ENCODE measurements at regions not wholly inside any gene's neighbourhood (a gene's known extent, or its start where the extent isn't known, plus 50 kb on each side); places are given as distances from the start of the nearest gene placed in this dataset.

DNA sequence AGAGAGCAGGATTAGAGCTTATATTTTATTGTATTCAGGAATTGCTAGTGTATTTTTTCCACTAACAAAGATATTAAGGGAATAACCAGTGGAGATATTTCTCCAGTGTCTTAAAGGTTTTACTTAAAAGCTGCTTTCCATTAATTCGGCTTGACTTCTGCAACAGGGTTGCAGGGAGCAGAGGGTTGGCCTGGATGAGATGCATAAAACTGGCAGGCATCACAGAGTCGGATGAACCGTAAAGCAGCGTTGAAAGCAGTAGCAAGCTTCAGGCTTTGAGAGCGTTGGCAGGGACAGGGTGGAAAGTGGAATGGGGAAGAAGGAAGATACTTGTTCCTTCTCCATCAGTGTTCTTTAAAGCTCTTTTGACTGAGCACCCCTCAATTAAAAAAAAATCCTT, 237.2 kb downstream of the LMO4 start:
- peaks cover 0 to 3% (median 0%) of the 10 kb centered on the region in 3 donors for H3K36me3 Mint-ChIP-seq
- H3K9me3 Mint-ChIP-seq = peaks cover 0 to 2% (median 0%) of the 10 kb centered on the region in 6 donors
- no peaks in the 10 kb centered on the region for H3K4me1 Mint-ChIP-seq
- peaks cover 0 to 4% (median under 1%) of the 10 kb centered on the region in 3 donors for H3K27me3 Mint-ChIP-seq (ENCODE audit: low read depth in 3 of 3)
- DNase-seq = no peak
- no peak overlapping the region for H3K4me3 Mint-ChIP-seq
- no peak overlapping the region for H3K27ac Mint-ChIP-seq

DNA sequence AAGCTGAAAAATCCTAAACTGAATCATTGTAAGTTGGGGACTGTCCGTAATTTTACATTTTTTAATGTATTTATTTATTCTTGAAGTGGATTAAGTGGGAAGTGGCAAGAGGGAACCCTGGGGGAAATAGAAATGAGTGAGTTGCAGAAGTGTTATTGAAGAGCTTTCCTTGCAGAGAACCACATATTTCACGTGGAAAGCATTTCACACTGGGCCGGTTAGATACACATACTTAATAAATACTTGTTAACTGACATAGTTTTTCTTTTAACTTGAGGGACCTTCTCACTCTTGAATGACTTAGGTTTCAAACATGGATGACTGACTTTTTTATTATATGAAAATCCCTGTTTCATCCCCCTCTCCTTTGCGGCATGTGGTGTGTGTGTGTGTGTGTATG, 239.3 kb downstream of the LMO4 start:
- no peaks in the 10 kb centered on the region for H3K4me1 Mint-ChIP-seq
- no peak for DNase-seq
- peaks cover 0 to 4% (median 0%) of the 10 kb centered on the region in 6 donors for H3K9me3 Mint-ChIP-seq
- peaks cover 0 to 4% (median 0%) of the 10 kb centered on the region in 3 donors for H3K36me3 Mint-ChIP-seq
- no peak overlapping the region for H3K4me3 Mint-ChIP-seq
- H3K27me3 Mint-ChIP-seq (ENCODE audit: low read depth in 3 of 3) = peaks cover 0 to 4% (median 1%) of the 10 kb centered on the region in 3 donors
- no peak overlapping the region for H3K27ac Mint-ChIP-seq

DNA sequence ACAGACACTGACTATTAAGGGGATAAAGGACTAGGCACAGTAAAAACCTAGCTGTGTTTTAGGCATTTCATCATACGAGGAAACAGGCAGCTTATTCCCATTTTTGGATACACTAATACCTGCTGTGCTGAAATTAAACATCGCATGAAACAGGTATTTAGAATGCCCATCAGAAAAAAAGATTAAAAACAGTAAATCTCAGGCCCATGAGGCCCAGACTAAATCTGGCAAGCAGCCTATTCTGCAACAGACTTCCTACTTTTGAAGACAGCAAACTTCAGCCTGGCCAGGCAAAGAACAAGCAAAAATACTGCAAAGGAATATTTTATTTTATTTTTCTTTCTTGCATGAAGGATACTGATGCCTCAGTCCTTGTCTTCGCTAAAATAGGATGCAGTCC, 240.2 kb downstream of the LMO4 start:
- Mint-ChIP-seq H3K27me3 (ENCODE audit: low read depth in 3 of 3) (peaks cover 0 to 3% (median 1%) of the 10 kb centered on the region in 3 donors), H3K27ac (no peak overlapping the region), H3K4me3 (no peak overlapping the region), H3K9me3 (peaks cover 0 to 4% (median 0%) of the 10 kb centered on the region in 6 donors), H3K36me3 (peaks cover 0 to 4% (median 0%) of the 10 kb centered on the region in 3 donors), H3K4me1 (no peaks in the 10 kb centered on the region)
- no peak for DNase-seq

DNA sequence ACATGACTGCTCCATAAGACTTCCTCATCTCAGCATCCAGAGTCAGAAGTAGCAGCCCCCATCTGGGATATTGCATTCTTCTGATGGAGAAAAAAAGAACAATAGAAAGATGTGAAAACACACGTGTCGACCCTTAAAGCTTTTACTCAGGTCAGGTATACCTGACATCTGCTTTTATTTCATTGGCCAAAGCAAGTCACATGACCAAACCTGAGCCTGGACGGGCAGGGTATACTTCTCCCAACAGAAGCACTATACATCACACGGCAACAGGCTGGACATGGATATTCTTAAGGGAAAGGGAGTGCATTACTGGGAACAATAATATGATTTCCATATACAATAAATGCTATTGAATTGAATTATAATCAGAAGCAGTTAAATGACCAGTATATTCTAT, 243.3 kb downstream of the LMO4 start:
- Mint-ChIP-seq H3K4me1 (no peaks in the 10 kb centered on the region), H3K27ac (no peak overlapping the region), H3K36me3 (peaks cover 0 to 4% (median 0%) of the 10 kb centered on the region in 3 donors), H3K4me3 (no peak overlapping the region), H3K27me3 (ENCODE audit: low read depth in 3 of 3) (peaks cover 0 to 4% (median 1%) of the 10 kb centered on the region in 3 donors), H3K9me3 (peaks cover 0 to 4% (median 0%) of the 10 kb centered on the region in 6 donors)
- DNase-seq = no peak

DNA sequence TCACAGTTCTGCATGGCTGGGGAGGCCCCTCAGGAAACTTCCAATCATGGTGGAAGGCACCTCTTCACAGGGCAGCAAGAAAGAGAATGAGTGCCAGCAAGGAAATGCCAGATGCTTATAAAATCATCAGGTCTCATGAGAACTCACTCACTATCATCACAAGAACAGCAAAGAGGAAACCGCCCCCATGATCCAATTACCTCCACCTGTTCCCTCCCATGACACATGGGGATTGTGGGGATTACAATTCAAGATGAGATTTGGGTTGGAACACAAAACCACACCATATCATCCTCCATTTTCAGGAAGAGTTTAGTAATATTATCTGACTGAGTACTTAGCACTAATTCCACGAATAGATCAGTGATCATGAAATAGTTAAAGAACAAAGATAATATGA, 244.2 kb downstream of the LMO4 start:
- H3K36me3 Mint-ChIP-seq = peaks cover 0 to 4% (median 0%) of the 10 kb centered on the region in 3 donors
- H3K4me3 Mint-ChIP-seq = no peak overlapping the region
- no peak overlapping the region for H3K27ac Mint-ChIP-seq
- no peak for DNase-seq
- H3K4me1 Mint-ChIP-seq = no peaks in the 10 kb centered on the region
- peaks cover 0 to 2% (median 0%) of the 10 kb centered on the region in 6 donors for H3K9me3 Mint-ChIP-seq
- H3K27me3 Mint-ChIP-seq (ENCODE audit: low read depth in 3 of 3) = peaks cover 0 to 5% (median 1%) of the 10 kb centered on the region in 3 donors

DNA sequence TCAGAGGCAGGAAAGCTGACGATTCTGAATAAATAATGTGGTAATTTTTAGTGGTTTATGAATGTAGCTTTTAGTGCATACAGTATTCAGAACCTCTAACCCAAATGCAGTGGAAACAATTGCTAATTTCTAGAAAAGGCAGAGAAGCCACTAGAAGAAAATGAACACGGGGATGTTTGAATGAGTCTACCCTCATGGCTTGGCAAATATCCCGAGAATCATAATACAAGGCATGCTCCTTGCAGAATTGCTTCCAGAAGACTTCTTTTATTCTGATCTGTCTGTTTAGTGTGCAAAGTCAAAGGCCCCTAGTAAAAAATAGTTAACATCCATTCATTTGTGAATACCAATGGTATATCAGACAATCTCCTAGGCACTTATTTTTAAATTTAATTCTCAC, 246.8 kb downstream of the LMO4 start:
- Mint-ChIP-seq H3K36me3 (peaks cover 0 to 4% (median 0%) of the 10 kb centered on the region in 3 donors), H3K4me1 (no peaks in the 10 kb centered on the region), H3K9me3 (peaks cover 0 to 2% (median 0%) of the 10 kb centered on the region in 6 donors), H3K4me3 (no peak overlapping the region), H3K27me3 (ENCODE audit: low read depth in 3 of 3) (peaks cover 0 to 5% (median 3%) of the 10 kb centered on the region in 3 donors), H3K27ac (no peak overlapping the region)
- no peak for DNase-seq

DNA sequence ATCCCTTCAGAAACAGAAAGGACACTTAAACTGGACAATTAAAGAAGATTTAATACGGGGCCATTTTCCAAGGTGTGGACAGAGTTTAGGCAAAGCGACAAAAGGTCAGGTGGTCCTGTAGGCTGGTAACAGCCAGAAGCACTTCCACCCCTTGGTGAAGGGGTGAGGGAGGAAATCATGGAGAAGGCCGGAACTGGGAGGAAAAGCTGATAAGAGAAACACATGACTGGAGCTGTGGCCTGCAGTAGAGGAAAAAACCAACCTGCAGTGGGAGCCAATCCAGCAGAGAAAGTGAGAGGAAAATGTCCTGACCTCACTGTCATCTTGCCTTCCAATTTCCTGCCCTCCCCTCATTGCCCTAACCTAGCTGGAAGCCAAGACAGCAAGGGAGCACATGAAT, 249.8 kb downstream of the LMO4 start:
- no peaks in the 10 kb centered on the region for H3K4me1 Mint-ChIP-seq
- no peaks in the 10 kb centered on the region for H3K9me3 Mint-ChIP-seq
- no peak overlapping the region for H3K4me3 Mint-ChIP-seq
- DNase-seq = no peak
- H3K27me3 Mint-ChIP-seq (ENCODE audit: low read depth in 3 of 3) = peaks cover 0 to 5% (median 1%) of the 10 kb centered on the region in 3 donors
- H3K27ac Mint-ChIP-seq = no peak overlapping the region
- no peaks in the 10 kb centered on the region for H3K36me3 Mint-ChIP-seq

DNA sequence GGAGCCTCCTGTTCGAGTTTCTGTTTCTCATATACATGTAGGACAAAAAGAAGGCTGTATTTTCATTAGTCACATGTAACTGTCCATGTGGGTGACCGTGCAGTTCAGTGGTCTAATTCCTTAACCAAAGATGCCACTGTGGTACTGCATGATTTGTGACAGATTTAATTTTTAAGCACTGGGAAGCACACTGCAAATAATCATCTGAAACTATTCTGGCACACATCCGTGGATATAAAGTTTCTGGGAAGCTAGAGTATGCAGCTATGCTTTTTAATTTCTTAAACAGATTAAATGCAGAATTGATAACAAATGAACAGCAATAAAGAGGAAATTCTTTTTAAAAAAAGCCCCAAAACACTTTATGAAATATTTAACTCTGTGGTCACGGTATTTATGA, 254.8 kb downstream of the LMO4 start:
- DNase-seq = no peak
- no peak overlapping the region for H3K4me3 Mint-ChIP-seq
- no peaks in the 10 kb centered on the region for H3K9me3 Mint-ChIP-seq
- H3K4me1 Mint-ChIP-seq = no peaks in the 10 kb centered on the region
- no peaks in the 10 kb centered on the region for H3K36me3 Mint-ChIP-seq
- H3K27ac Mint-ChIP-seq = no peak overlapping the region
- H3K27me3 Mint-ChIP-seq (ENCODE audit: low read depth in 3 of 3) = peaks cover 0 to 7% (median 1%) of the 10 kb centered on the region in 3 donors

DNA sequence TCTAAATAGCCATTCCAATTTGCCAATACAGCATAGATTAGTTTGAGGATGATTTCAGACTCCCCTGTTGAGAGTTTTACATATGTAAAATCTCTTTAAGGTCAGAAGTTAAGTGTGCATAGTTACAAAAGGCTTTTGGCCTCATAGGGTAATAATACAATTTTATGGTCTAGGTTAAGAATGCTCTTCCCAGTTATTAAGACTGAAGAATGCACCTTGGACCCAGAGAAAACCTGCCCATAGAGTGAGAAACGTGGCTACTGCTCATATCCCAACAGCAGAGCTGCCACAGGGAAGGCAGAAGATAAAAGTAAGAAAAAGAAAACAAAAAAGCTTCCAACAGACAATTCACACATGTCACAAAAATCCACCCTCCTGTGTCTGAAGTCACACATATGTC, 255.9 kb downstream of the LMO4 start:
- no peaks in the 10 kb centered on the region for H3K36me3 Mint-ChIP-seq
- H3K27me3 Mint-ChIP-seq (ENCODE audit: low read depth in 3 of 3) = peaks cover 0 to 7% (median 0%) of the 10 kb centered on the region in 3 donors
- no peak for DNase-seq
- H3K4me3 Mint-ChIP-seq = no peak overlapping the region
- no peaks in the 10 kb centered on the region for H3K4me1 Mint-ChIP-seq
- H3K27ac Mint-ChIP-seq = no peak overlapping the region
- H3K9me3 Mint-ChIP-seq = no peaks in the 10 kb centered on the region

DNA sequence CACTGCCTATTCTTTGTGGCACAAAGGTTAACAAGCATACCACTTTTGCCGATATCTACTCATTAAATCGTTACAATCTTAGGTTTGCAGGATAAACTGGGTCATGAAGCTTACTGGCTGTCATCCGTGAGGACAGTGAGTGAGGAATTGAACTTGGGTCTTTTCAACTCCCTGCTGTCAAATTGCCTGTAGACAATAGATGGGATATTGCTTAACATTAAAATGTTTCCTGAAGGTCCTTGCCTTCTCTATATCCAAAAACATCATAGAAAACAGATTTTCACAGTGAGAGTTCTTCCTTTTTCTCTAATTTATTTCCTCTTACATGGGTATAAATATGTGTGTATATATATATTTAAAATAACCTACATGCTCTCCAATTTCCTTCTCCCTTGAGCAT, 257.8 kb downstream of the LMO4 start:
- peaks cover 0 to 7% (median 0%) of the 10 kb centered on the region in 3 donors for H3K27me3 Mint-ChIP-seq (ENCODE audit: low read depth in 3 of 3)
- H3K4me3 Mint-ChIP-seq = no peak overlapping the region
- no peaks in the 10 kb centered on the region for H3K9me3 Mint-ChIP-seq
- no peak for DNase-seq
- H3K36me3 Mint-ChIP-seq = no peaks in the 10 kb centered on the region
- H3K4me1 Mint-ChIP-seq = no peaks in the 10 kb centered on the region
- H3K27ac Mint-ChIP-seq = no peak overlapping the region

DNA sequence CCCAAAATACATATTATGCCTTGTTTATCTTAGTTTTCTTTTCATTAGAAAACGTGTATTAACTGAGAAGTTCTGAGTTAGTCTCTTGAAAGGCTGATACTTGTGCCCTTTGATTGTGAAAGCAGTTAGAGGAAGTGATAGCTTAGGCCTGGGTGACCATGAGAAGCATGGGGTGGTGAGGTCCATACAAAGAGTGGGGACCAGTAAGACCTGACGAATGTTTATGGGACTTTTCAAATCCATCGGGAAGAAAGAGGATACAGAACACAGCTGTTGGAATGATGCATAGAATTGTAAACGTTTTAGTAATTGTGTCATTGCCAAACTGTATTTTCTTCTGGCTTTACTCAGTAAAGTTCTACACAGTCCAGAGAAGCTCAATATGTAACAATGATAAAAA, 259.8 kb downstream of the LMO4 start:
- no peak overlapping the region for H3K4me3 Mint-ChIP-seq
- H3K9me3 Mint-ChIP-seq = no peaks in the 10 kb centered on the region
- H3K4me1 Mint-ChIP-seq = no peaks in the 10 kb centered on the region
- no peak overlapping the region for H3K27ac Mint-ChIP-seq
- no peaks in the 10 kb centered on the region for H3K36me3 Mint-ChIP-seq
- DNase-seq = no peak
- peaks cover 0 to 7% (median 0%) of the 10 kb centered on the region in 3 donors for H3K27me3 Mint-ChIP-seq (ENCODE audit: low read depth in 3 of 3)

DNA sequence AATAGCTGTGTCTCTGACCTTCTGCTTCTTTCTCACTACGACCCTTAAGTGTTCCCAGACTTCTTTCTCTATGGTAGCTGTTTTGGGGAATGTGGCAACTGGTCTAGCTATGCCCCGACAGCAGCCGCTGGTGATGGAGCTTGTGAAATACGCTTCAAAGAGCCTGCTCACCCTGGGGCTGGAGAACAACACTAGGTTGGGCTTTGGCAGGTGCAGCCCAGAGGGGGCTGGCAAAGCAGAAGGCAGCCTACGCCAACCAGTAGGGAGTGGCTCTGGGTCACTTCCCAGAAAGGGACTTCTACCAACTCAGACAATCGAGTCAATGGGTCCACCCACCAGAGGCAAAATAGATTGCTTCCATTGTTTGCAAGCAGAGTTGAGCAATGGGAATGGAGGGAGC, 262.8 kb downstream of the LMO4 start:
- Mint-ChIP-seq H3K4me1 (no peaks in the 10 kb centered on the region), H3K4me3 (no peak overlapping the region), H3K36me3 (no peaks in the 10 kb centered on the region), H3K9me3 (no peaks in the 10 kb centered on the region), H3K27me3 (ENCODE audit: low read depth in 3 of 3) (no peaks in the 10 kb centered on the region), H3K27ac (no peak overlapping the region)
- no peak for DNase-seq

DNA sequence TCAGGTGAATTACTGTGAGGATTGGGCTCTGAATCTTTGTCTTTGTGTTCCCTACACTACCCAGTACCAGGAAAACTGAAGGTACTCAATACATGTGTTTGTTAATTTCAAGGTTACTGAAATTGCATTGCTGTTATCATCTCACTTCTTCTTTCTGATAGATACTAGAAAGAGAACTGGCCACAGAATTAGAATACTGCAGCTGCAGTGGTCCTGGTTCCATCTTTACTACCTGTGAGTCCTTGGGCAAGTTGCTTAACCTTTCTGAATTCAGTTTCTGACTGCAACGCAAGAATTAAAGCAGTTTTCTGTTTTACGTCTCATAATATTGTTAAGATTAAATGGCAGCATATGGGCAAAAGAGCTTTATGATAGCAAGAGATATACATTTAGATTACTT, 263.5 kb downstream of the LMO4 start:
- H3K27ac Mint-ChIP-seq = no peak overlapping the region
- no peak overlapping the region for H3K4me3 Mint-ChIP-seq
- peaks cover 0 to 2% (median 0%) of the 10 kb centered on the region in 3 donors for H3K36me3 Mint-ChIP-seq
- no peak for DNase-seq
- no peaks in the 10 kb centered on the region for H3K27me3 Mint-ChIP-seq (ENCODE audit: low read depth in 3 of 3)
- H3K9me3 Mint-ChIP-seq = no peaks in the 10 kb centered on the region
- H3K4me1 Mint-ChIP-seq = no peaks in the 10 kb centered on the region

DNA sequence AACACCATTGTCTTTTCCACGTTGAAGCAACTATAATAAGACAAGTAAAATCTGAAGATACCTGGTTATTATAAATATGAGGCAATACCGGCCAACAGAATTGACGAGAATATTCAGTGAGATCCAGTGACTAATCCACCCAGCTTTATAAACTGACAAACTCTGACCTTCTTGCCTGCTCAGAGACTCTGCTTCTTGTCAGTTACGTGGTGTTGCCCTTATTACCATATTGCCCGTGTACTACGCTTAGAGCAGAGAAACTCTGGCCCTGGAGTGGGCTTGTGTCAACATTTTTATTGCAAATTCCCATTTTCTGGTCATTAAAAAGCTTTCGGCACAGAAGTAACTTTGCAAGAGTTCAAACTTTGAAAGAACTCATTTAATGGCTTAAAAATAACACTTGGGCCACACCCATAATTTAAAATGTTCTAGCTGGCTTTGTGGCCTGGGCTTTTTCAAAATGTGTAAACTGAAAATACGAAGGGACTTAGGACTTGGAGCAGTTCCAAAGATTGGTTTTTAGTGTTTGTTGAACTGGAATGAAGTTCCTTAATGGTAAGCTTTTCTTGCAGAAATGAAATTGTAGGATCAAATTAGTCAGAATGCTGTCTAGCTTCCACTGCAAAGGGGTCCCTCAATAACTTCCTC, 266.2 kb downstream of the LMO4 start:
- Mint-ChIP-seq H3K27me3 (ENCODE audit: low read depth in 3 of 3) (no peaks in the 10 kb centered on the region), H3K36me3 (peaks cover 0 to 4% (median 0%) of the 10 kb centered on the region in 3 donors), H3K27ac (no peak overlapping the region), H3K9me3 (no peaks in the 10 kb centered on the region), H3K4me3 (no peak overlapping the region), H3K4me1 (no peaks in the 10 kb centered on the region)
- DNase-seq = no peak

DNA sequence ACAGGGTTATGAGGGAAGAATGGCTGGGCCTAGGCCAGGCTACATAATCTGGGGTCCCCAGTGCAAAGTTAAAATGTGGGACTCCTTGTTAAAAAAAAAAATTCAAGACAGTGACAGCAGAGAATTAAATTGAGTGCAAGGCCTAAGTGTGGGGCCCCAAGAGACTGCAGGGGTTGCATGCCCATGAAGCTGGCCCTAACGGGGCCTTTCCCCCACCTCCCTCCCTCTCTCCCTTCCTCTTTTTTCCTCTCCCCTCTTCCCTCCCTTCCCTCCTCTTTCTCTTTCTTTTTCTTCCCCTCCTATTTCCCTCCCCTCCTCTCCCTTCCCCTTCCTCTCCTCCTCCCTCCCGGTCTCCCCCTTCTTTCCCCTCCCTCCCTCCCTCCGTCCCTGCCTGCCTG, 266.7 kb downstream of the LMO4 start:
- Mint-ChIP-seq H3K4me3 (no peak overlapping the region), H3K27ac (no peak overlapping the region), H3K27me3 (ENCODE audit: low read depth in 3 of 3) (no peaks in the 10 kb centered on the region), H3K4me1 (no peaks in the 10 kb centered on the region), H3K9me3 (no peaks in the 10 kb centered on the region), H3K36me3 (peaks cover 0 to 4% (median 0%) of the 10 kb centered on the region in 3 donors)
- DNase-seq = no peak

Measured in immature natural killer cell (primary cell).